ENCODE measurements at regions not wholly inside any gene's neighbourhood (a gene's known extent, or its start where the extent isn't known, plus 50 kb on each side); places are given as distances from the start of the nearest gene placed in this dataset.

DNA sequence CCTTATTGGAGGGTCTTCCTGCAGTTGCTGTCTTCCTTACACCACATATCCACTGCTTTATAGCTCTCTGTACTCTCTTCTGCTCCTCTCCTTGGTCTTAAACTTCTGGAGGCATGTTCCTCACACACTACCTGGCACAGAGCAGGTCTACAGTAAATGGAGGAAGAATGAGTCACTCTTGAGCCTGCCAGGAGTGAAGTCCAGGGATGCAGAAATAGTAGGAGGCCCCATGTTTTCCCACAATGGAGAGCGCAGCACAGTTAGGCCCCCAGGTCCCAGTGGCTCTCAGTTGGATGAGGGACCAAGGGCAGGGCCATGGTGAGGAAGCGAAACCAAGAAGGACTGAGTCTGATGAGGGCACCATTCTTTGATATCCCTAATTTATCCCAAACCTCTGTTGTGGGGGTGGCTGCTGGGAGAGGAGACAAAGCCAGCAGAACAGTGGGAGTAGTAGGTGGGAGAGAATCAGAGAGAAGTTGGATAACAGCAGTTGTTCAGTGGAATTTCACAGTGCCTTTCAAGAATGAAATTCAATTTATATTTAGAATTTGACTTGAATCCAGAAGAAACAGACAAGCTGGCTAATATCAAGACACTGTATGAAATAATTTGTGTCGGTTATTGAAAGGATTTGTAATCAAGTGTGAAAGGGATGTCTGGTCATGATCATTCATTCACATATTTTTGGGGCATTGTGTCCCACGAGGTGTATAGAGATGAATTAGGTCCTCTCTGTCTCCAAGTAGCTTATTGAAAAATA lies 187.8 kb downstream of the HIPK3 start:
- Histone ChIP-seq H3K9me3 (no peaks in the 10 kb centered on the region), H3K36me3 (ENCODE audit: insufficient read depth in 1 of 2, low read depth in 1 of 2) (no peaks in the 10 kb centered on the region), H3K4me1 (no peaks in the 10 kb centered on the region), H3K4me3 (no peak overlapping the region), H3K27ac (no peak overlapping the region), H3K27me3 (ENCODE audit: insufficient read depth in 3 of 3, low read length in 2 of 3) (peaks cover 0 to 5% (median 0%) of the 10 kb centered on the region in 3 donors)
- TF ChIP-seq, protein P1, sequence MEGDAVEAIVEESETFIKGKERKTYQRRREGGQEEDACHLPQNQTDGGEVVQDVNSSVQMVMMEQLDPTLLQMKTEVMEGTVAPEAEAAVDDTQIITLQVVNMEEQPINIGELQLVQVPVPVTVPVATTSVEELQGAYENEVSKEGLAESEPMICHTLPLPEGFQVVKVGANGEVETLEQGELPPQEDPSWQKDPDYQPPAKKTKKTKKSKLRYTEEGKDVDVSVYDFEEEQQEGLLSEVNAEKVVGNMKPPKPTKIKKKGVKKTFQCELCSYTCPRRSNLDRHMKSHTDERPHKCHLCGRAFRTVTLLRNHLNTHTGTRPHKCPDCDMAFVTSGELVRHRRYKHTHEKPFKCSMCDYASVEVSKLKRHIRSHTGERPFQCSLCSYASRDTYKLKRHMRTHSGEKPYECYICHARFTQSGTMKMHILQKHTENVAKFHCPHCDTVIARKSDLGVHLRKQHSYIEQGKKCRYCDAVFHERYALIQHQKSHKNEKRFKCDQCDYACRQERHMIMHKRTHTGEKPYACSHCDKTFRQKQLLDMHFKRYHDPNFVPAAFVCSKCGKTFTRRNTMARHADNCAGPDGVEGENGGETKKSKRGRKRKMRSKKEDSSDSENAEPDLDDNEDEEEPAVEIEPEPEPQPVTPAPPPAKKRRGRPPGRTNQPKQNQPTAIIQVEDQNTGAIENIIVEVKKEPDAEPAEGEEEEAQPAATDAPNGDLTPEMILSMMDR (IDR thresholded peaks at IDR 0.05) = no peak
- DNase-seq (no peak), ATAC-seq (no peak)
- 61 to 64% (median 63%) methylated on average over 4 of the region's 4 CpGs for WGBS, 3 donors
- intact Hi-C loops (cut with DNase I) = no loop called here

DNA sequence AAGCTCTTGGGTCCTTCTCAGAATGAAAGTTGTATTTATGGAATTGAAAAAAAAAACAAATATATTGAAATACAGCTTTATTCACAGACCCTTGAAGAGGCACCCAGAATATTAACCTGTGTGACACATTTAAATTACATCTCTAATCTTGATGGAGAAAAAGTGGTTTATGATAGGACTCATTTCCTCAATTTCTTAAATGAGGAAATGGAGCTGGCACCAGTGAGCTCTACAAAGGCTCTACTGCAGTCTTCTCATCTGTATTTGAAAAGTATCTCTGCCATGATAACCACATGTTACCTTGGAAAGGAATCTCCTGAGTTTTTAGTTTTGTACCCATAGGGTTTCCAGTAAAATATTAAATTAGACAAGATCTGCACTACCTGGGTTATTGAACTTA lies 186.5 kb downstream of the HIPK3 start:
- DNase-seq (no peak), ATAC-seq (no peak)
- Histone ChIP-seq H3K27ac (no peak overlapping the region), H3K27me3 (ENCODE audit: insufficient read depth in 3 of 3, low read length in 2 of 3) (no peaks in the 10 kb centered on the region), H3K4me3 (no peak overlapping the region), H3K4me1 (no peaks in the 10 kb centered on the region), H3K9me3 (no peaks in the 10 kb centered on the region), H3K36me3 (ENCODE audit: insufficient read depth in 1 of 2, low read depth in 1 of 2) (no peaks in the 10 kb centered on the region)
- intact Hi-C loops (cut with DNase I) = no loop called here
- TF ChIP-seq, protein P1 (IDR thresholded peaks at IDR 0.05) = no peak

DNA sequence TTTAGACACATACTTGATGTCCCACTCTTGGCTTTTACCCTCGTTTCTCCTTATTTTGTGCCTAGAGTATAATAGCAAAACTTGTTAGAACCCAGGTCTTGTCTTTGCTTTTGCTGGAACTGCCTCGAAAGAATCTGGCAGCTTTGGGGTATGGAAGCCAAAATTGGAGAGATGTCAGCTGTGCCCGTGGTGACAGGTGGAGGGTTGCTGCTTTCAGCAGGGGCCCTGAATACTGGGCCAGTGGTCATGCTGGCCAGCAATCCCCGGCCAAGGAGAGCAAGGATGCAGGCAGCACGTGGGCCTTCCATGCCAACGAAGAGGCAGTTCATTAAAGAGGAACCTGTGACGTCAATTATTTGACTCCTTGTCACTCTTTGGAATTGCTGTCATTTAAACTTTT lies 181.1 kb downstream of the HIPK3 start:
- DNase-seq = no peak
- H3K9me3 ChIP-seq = peaks cover 4% of the 10 kb centered on the region
- H3K4me1 ChIP-seq = no peaks in the 10 kb centered on the region
- H3K27ac ChIP-seq = no peak overlapping the region
- intact Hi-C loops (cut with DNase I) = no loop called here
- ATAC-seq = no peak
- peaks cover 0 to 4% (median 0%) of the 10 kb centered on the region in 3 donors for H3K27me3 ChIP-seq (ENCODE audit: insufficient read depth in 3 of 3, low read length in 2 of 3)
- no peak overlapping the region for H3K4me3 ChIP-seq
- no peaks in the 10 kb centered on the region for H3K36me3 ChIP-seq (ENCODE audit: insufficient read depth in 1 of 2, low read depth in 1 of 2)
- TF ChIP-seq, protein P1 (IDR thresholded peaks at IDR 0.05) = no peak
- 36 to 41% (median 40%) methylated on average over 7 of the region's 7 CpGs for WGBS, 3 donors

DNA sequence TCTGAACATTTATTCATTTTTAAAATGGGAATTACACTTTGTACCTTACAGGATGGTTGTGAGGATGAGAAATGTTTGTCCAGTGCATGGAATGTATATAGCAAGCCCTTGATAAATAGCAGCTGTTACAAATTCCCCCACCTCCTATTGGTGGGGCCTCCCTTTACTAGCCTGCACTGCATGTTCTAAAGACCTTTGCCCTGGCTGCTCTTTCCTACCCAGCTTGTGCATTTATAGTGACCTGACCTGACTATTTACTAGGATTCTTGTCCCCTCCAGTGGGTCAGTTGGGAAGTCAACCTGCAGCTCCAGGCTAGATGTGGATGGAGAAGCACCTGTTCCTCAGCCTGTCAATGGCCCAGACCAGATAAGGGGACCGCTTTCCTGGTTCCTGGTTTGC lies 180.3 kb downstream of the HIPK3 start:
- Histone ChIP-seq H3K9me3 (peaks cover 4% of the 10 kb centered on the region), H3K4me1 (no peaks in the 10 kb centered on the region), H3K36me3 (ENCODE audit: insufficient read depth in 1 of 2, low read depth in 1 of 2) (no peaks in the 10 kb centered on the region), H3K4me3 (no peak overlapping the region), H3K27ac (no peak overlapping the region), H3K27me3 (ENCODE audit: insufficient read depth in 3 of 3, low read length in 2 of 3) (peaks cover 0 to 4% (median 0%) of the 10 kb centered on the region in 3 donors)
- no peak for ATAC-seq
- DNase-seq = no peak
- TF ChIP-seq, protein P1 (IDR thresholded peaks at IDR 0.05) = no peak
- intact Hi-C loops (cut with DNase I) = no loop called here
- 84 to 94% (median 90%) methylated on average over 1 of the region's 1 CpG for whole genome bisulfite sequencing, 3 donors

DNA sequence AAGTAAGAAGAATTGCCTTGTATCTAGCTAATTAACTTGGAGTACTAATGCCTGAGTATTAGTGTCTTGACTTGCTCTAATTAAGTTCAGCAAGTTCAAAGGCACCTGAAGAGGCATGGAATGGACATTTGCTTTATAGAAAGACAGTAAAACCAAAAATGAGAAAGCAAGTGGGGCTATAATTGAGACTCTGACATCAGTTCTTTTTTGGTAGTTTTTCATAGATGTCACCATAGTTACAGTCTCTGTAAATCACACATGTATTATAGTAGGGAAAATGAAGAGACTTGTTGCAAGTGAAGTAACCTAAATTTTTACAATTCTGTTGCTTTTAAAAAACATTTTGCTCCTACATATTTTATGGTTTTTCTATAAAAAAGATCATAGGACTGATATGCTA lies 178.0 kb downstream of the HIPK3 start:
- TF ChIP-seq, protein P1 (IDR thresholded peaks at IDR 0.05) = no peak
- H3K4me3 ChIP-seq = no peak overlapping the region
- ATAC-seq (no peak), DNase-seq (no peak)
- intact Hi-C loops (cut with DNase I) = no loop called here
- H3K9me3 ChIP-seq = peaks cover 4% of the 10 kb centered on the region
- H3K4me1 ChIP-seq = no peaks in the 10 kb centered on the region
- H3K27ac ChIP-seq = no peak overlapping the region
- H3K27me3 ChIP-seq (ENCODE audit: insufficient read depth in 3 of 3, low read length in 2 of 3) = peaks cover 0 to 4% (median 3%) of the 10 kb centered on the region in 3 donors
- H3K36me3 ChIP-seq (ENCODE audit: insufficient read depth in 1 of 2, low read depth in 1 of 2) = no peaks in the 10 kb centered on the region

All from psoas muscle (tissue), 7 donors.